Caki2 (cell line): ENCODE measurements at regions not wholly inside any gene's neighbourhood (a gene's known extent, or its start where the extent isn't known, plus 50 kb on each side); places are given as distances from the start of the nearest gene placed in this dataset.
"Not testable (repeated sequence)": the region's sequence is repeated elsewhere in the genome, so short reads cannot be mapped to it uniquely, and the experiment has no call there.

Source experiments
- DNase-seq: peaks from one replicate; pipeline ENCODE4 v3.0.0-alpha.2; 2015; ENCODE audit warnings: low read depth
- in situ Hi-C: cut with HindIII; loops from 2 replicates; pipeline ENCODE4 v1.10.0; 2016; ENCODE audit warnings: low sequenced_read_pairs, low pct_unique_long_range_greater_than_20kb, mixed read lengths

- in situ Hi-C loops, DNase-seq: not testable (repeated sequence)
Measured at GRCh38 chr9:62798884-62799850, 1609.3 kb downstream of the SPATA31A7 start.

GRCh38 chr9:62799851-62800371, 1610.1 kb downstream of the SPATA31A7 start:
- in situ Hi-C loops, DNase-seq: not testable (repeated sequence)

GRCh38 chr9:62800451-62801371, 1610.9 kb downstream of the SPATA31A7 start:
- in situ Hi-C loops, DNase-seq: not testable (repeated sequence)

GRCh38 chr9:62801372-62801811, 1611.6 kb downstream of the SPATA31A7 start:
- in situ Hi-C loops, DNase-seq: not testable (repeated sequence)

- in situ Hi-C loops, DNase-seq: not testable (repeated sequence)
Measured at GRCh38 chr9:62801961-62802718, 1612.3 kb downstream of the SPATA31A7 start.

GRCh38 chr9:62802719-62803079, 1612.9 kb downstream of the SPATA31A7 start:
- in situ Hi-C loops, DNase-seq: not testable (repeated sequence)

- in situ Hi-C loops, DNase-seq: not testable (repeated sequence)
Measured at GRCh38 chr9:62803099-62803498, 1613.3 kb downstream of the SPATA31A7 start.

- in situ Hi-C loops, DNase-seq: not testable (repeated sequence)
Measured at GRCh38 chr9:62804314-62804713, 1614.5 kb downstream of the SPATA31A7 start.

- DNase-seq, in situ Hi-C loops: not testable (repeated sequence)
Measured at GRCh38 chr9:62807424-62807823, 1617.6 kb downstream of the SPATA31A7 start.

- DNase-seq, in situ Hi-C loops: not testable (repeated sequence)
Measured at GRCh38 chr9:62808081-62808480, 1618.2 kb downstream of the SPATA31A7 start.

- in situ Hi-C loops, DNase-seq: not testable (repeated sequence)
Measured at GRCh38 chr9:62810318-62810717, 1620.5 kb downstream of the SPATA31A7 start.

- not testable (repeated sequence) for DNase-seq
Measured at GRCh38 chr9:62810811-62811315, 1621.0 kb downstream of the SPATA31A7 start.

GRCh38 chr9:62815436-62815835, 1625.6 kb downstream of the SPATA31A7 start:
- in situ Hi-C loops, DNase-seq: not testable (repeated sequence)

More at GRCh38 chr9:62810811-62811315, 1621.0 kb downstream of the SPATA31A7 start:
- in situ Hi-C loops: not testable (repeated sequence)

- in situ Hi-C loops, DNase-seq: not testable (repeated sequence)
Measured at GRCh38 chr9:62816331-62816730, 1626.5 kb downstream of the SPATA31A7 start.

GRCh38 chr9:62817214-62817613, 1627.4 kb downstream of the SPATA31A7 start:
- in situ Hi-C loops, DNase-seq: not testable (repeated sequence)

- in situ Hi-C loops, DNase-seq: not testable (repeated sequence)
Measured at GRCh38 chr9:62822185-62822584, 1632.3 kb downstream of the SPATA31A7 start.
